K562 (cell line): ENCODE measurements at regions not wholly inside any gene's neighbourhood (a gene's known extent, or its start where the extent isn't known, plus 50 kb on each side); places are given as distances from the start of the nearest gene placed in this dataset.

Source experiments
- ARID2 ChIP-seq: fragments of 450-650 bp; IDR thresholded peaks from 2 replicates; pipeline ENCODE4 v1.6.1; 2017; ENCODE audit warnings: antibody characterized with exemption, mild to moderate bottlenecking
- FOXJ2 ChIP-seq: fragments of 200-800 bp; sonication (Bioruptor generic); IDR thresholded peaks from 2 replicates; pipeline ENCODE4 v1.6.1; 2016; ENCODE audit warnings: missing genetic modification characterization, missing compliant biosample characterization
- MCM7 ChIP-seq, 2 experiments: fragments of 450-650 bp; IDR thresholded peaks; 2 replicates each; pipeline ENCODE4 v1.6.1; 2016 to 2018
- POLR2A ChIP-seq: fragments of 450-650 bp; conservative IDR thresholded peaks from 2 replicates; pipeline ENCODE4 v1.6.1; 2016
- SIN3B ChIP-seq: fragments of 450-650 bp; IDR thresholded peaks from 2 replicates; pipeline ENCODE4 v1.6.1; 2017; ENCODE audit warnings: low read depth, mild to moderate bottlenecking, moderate library complexity
- U2AF1 ChIP-seq: fragments of 200-400 bp; formaldehyde crosslinking; optimal IDR thresholded peaks from 2 replicates; pipeline ENCODE3; 2017; ENCODE audit warnings: mild to moderate bottlenecking, low read depth, low read length, moderate library complexity
- ZBTB12 ChIP-seq: fragments of 250-450 bp; sonication (Bioruptor Pico); IDR thresholded peaks from 2 replicates; pipeline ENCODE4 v1.4.0; 2020
- ZNF318 ChIP-seq, 2 experiments: fragments of 450-650 bp; IDR thresholded peaks; 2 replicates each; pipeline ENCODE4 v1.6.1; 2016; ENCODE audit warnings: mild to moderate bottlenecking in 2 of 2, borderline replicate concordance in 1 of 2, low read depth in 1 of 2, moderate library complexity in 1 of 2
- ZNF740 ChIP-seq, 3 experiments: fragments of 200-800 bp in 1 of 3; sonication (Bioruptor generic) in 1 of 3; sonication (generic) in 1 of 3; formaldehyde crosslinking in 1 of 3; IDR thresholded peaks; 2 replicates each; pipeline versions ENCODE4 v1.6.1 to v1.8.0; 2016 to 2022; ENCODE audit warnings: mild to moderate bottlenecking in 2 of 3, missing compliant biosample characterization in 2 of 3, missing genetic modification characterization in 2 of 3, missing genetic modification reagents in 1 of 3

GRCh38 chr5:61878471-61878870 is 427.5 kb upstream of the KIF2A start:
- TF ChIP-seq SIN3B: no peak
- no peak for TF ChIP-seq POLR2A
- TF ChIP-seq FOXJ2: no peak
- no peak for TF ChIP-seq ARID2
- TF ChIP-seq ZNF318 (IDR thresholded peaks at IDR 0.05; ENCODE audit: borderline replicate concordance in 1 of 2, low read depth in 1 of 2): no peak
- TF ChIP-seq ZBTB12 (CRISPR knock-in tag): no peak
- TF ChIP-seq MCM7 (IDR thresholded peaks at IDR 0.05): no peak
- no peak for TF ChIP-seq U2AF1
- no peak for TF ChIP-seq ZNF740 (CRISPR knock-in tag; IDR thresholded peaks at IDR 0.05)
- TF ChIP-seq ZNF740 (tag; IDR thresholded peaks at IDR 0.05): no peak
